Stimulated activated effector memory CD8-positive, alpha-beta T cell treated with anti-CD3 and anti-CD28 coated beads, Interleukin-12 subunit alpha, Interleukin-12 subunit beta, amount 100 ng/mL, for 72 hours (primary cell): ENCODE measurements at regions not wholly inside any gene's neighbourhood (a gene's known extent, or its start where the extent isn't known, plus 50 kb on each side); places are given as distances from the start of the nearest gene placed in this dataset.

Experiments
- ATAC-seq: fragments of 150-1000 bp; cut with Tn5 transposase; 2 replicates; pipeline ENCODE4 v1.10.0; 2021
- DNase-seq, 2 donors: peaks; one replicate each; pipeline ENCODE4 v3.0.0; 2021 to 2022; ENCODE audit warnings: low spot score in 2 of 2
- H3K27ac Mint-ChIP-seq: one replicate; pipeline ENCODE4 v1.8.0; 2022; ENCODE audit warnings: mild to moderate bottlenecking, mixed read lengths
- H3K36me3 Mint-ChIP-seq: one replicate; pipeline ENCODE4 v1.8.0; 2022; ENCODE audit warnings: mild to moderate bottlenecking, mixed read lengths
- H3K4me1 Mint-ChIP-seq: one replicate; pipeline ENCODE4 v1.8.0; 2022; ENCODE audit warnings: mixed read lengths
- H3K4me3 Mint-ChIP-seq: one replicate; pipeline ENCODE4 v1.8.0; 2022; ENCODE audit warnings: mild to moderate bottlenecking, mixed read lengths
- H3K9me3 Mint-ChIP-seq: one replicate; pipeline ENCODE4 v1.8.0; 2022; ENCODE audit warnings: mixed read lengths

DNA sequence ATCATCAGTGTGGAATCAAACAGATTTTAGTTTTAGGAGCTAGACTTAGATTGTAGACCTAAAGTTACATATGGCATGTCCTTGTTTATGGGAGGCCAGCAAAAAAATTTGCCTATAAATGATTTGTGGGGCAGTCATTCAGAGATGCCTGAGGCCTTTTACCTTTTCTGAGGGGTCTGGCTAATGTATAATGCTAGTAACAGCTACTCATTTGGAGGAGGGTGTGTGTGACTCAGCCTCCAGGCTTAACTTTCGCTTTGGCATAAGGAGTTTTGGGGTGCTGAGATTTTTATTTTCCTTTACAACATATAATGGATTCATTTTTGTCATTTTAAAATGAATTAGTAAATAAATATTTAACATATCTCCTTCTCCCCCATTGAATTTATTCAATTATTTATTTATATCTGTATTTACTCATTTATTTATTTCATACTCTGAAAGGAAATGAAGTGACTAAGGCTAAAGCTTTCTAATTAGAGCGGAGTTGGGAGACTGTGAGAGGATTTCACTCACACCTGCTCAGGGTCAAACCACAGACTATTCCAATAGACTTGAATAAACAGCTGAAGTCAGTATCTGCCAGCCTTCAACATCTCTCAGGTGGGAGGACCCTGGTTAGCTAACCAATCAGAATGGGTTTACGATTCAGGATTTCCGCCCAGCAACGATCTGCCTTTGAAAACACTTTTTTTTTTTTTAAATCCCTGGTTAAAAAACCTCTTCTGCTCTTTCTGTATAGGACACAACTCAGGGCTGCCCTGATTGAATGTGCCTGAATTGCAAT lies 487.5 kb upstream of the SGCD start:
- no peaks in the 10 kb centered on the region for H3K9me3 Mint-ChIP-seq
- H3K27ac Mint-ChIP-seq = no peak overlapping the region
- H3K4me3 Mint-ChIP-seq = no peak overlapping the region
- no peaks in the 10 kb centered on the region for H3K4me1 Mint-ChIP-seq
- DNase-seq (no peak), ATAC-seq (peak; percentile 31)
- no peaks in the 10 kb centered on the region for H3K36me3 Mint-ChIP-seq

DNA sequence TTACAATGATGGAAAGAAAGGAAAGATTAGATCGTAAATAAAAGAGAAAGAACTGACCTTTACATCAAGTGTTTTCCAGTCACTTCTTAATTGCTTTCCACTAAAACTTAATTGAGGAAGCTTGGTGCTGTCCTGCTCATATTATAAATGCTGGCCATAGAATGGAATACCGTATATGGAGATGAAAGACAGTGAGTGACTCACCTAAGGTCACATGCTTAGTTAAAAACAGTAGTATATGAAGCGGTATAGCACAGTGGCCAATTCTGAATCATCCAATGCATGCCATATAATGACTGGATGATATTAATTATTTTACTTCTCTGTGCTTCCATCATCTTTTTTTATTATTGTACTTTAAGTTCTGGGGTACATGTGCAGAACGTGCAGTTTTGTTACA lies 482.4 kb upstream of the SGCD start:
- ATAC-seq = no peak
- H3K27ac Mint-ChIP-seq = no peak overlapping the region
- no peaks in the 10 kb centered on the region for H3K36me3 Mint-ChIP-seq
- H3K4me3 Mint-ChIP-seq = no peak overlapping the region
- no peaks in the 10 kb centered on the region for H3K4me1 Mint-ChIP-seq
- DNase-seq = no peak
- no peaks in the 10 kb centered on the region for H3K9me3 Mint-ChIP-seq

DNA sequence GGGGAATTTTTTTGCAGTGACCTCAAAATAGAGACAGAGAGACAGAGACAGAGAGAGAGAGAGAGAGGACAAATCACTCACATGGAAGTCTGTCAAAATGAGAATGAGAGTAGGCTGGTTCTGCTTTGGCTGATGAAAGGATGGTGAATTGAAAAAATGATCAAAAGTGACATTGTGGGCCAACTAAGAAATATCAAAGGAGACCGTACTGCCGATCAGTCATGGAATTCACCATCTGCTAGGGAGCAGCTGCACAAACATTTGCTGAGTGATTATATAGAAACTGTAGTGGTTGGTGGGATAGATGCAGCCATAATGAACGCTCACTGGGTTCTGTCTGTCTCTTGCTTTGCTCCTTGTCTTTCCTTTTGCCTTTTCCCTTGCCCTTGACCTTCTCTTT lies 476.6 kb upstream of the SGCD start:
- H3K36me3 Mint-ChIP-seq = no peaks in the 10 kb centered on the region
- H3K27ac Mint-ChIP-seq = no peak overlapping the region
- ATAC-seq (no peak), DNase-seq (no peak)
- H3K4me1 Mint-ChIP-seq = no peaks in the 10 kb centered on the region
- H3K9me3 Mint-ChIP-seq = no peaks in the 10 kb centered on the region
- no peak overlapping the region for H3K4me3 Mint-ChIP-seq

DNA sequence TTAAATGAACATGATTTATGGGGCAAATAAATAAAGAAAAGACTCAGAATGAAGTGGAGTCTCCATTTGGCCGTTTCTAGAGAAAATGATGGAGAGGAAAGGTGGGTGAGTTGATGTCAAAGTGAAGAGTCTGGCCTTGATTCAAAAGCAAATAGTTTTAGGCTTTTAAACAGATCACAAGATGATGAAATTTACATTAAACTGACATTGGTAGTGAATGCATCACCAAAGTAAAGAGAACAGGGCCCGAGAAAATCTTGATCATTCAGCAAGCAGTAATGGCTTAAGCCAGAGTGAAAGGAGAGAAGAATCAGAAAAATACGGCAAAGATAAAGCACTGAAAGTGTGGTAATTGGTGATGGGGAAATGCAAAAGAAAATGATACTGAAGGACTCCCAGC lies 460.0 kb upstream of the SGCD start:
- Mint-ChIP-seq H3K4me1 (no peaks in the 10 kb centered on the region), H3K4me3 (no peak overlapping the region), H3K9me3 (no peaks in the 10 kb centered on the region), H3K36me3 (no peaks in the 10 kb centered on the region), H3K27ac (no peak overlapping the region)
- DNase-seq = no peak
- ATAC-seq = no peak

DNA sequence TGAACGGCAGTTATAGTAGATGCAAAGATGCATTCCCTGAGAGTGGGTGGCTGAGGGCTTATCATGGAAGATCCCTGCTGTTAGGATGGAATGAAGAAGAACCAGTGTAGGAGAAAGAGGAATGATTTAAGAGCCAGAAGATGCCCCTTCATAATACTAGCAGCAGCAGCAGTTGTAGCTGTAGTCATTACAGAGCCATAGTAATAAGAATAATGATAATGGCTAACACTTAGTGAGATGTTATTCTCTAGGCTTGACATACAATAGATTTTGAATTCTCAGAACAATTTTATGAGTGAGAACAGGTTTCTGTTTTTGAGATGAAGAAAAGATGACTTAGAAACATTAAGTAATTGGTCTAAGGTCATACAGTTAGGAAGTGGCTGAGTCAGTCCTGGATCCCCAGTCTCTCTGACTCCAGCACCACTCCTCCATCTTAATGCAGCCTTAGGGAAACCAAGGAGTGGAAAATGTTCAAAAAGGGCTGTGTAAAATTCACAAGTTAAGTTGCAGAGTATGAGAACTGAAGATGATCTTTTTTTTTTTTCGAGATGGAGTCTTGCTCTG lies 459.4 kb upstream of the SGCD start:
- DNase-seq = no peak
- Mint-ChIP-seq H3K4me1 (no peaks in the 10 kb centered on the region), H3K36me3 (no peaks in the 10 kb centered on the region), H3K4me3 (no peak overlapping the region), H3K27ac (no peak overlapping the region), H3K9me3 (no peaks in the 10 kb centered on the region)
- ATAC-seq = peak; percentile 83

DNA sequence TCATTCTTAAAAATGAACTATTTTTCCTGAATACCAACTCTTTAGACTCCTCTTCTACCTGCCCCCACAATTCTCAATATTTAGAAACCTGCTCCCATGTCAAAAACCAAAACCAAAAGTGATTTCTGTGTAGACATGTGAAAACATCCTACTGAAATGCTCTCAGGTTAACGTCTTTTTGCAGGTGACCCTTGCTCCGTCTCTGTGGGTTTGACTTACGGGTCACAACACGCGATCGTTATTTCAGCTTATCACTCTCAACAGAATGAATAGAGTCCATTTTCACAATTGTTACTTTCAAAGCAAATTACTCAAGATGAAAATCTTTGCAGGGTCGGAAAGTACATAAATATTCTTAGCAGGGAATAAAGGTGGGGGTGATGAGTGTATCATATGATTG lies 456.3 kb upstream of the SGCD start:
- no peak for ATAC-seq
- Mint-ChIP-seq H3K36me3 (no peaks in the 10 kb centered on the region), H3K4me3 (no peak overlapping the region)

DNA sequence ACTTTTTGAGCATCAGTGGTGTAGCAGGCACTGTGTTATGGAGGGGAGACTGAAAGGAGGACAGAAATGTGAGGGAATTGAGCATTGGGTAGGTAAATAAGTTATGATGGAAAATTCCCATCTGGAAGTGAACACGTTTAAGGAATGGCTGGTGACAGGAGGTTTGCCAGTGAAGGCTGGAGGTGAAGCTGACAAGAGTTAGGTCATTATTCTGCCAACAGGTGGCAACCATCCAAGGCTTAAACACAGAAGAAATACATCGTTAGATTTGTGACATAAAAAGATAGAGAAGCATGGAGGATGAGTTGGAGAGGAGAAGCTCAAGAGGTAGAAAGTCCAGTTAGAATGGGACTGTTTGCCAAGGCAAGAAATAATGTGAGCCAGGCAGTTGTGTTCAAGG lies 455.3 kb upstream of the SGCD start:
- H3K4me3 Mint-ChIP-seq = no peak overlapping the region
- H3K36me3 Mint-ChIP-seq = no peaks in the 10 kb centered on the region
- no peaks in the 10 kb centered on the region for H3K9me3 Mint-ChIP-seq
- no peaks in the 10 kb centered on the region for H3K4me1 Mint-ChIP-seq
- H3K27ac Mint-ChIP-seq = no peak overlapping the region
- DNase-seq (no peak), ATAC-seq (no peak)

More for the DNA sequence above, 456.3 kb upstream of the SGCD start:
- no peaks in the 10 kb centered on the region for H3K9me3 Mint-ChIP-seq
- no peak for DNase-seq
- H3K27ac Mint-ChIP-seq = no peak overlapping the region
- no peaks in the 10 kb centered on the region for H3K4me1 Mint-ChIP-seq

DNA sequence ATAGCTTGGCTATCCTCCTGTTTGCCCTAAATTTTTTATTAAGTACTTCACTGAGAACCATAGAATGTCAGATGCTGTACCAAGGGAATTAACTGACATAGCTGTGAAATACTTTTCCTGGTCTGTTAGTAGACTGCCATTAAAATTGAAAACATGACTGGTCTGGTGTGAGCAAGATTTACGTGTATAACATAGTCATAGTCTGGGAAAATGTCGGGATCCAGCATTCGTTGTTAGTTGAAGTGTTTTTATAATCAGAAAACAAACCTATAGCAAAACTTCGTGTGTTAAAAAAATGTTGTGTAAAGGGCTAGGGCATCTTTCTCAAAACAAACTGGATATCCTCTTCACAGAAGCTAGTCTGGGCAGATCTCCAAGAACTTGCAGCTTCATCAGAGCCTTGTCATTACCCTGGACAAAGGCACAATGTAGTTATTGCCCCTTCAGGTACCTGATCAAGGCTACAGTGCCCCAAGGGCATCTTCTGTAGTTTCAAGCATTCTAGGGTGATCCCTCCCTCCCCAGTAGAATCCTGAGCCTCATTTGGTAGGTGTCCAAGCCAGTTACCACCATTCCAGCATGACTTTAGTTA lies 454.2 kb upstream of the SGCD start:
- no peak for ATAC-seq
- no peak overlapping the region for H3K27ac Mint-ChIP-seq

DNA sequence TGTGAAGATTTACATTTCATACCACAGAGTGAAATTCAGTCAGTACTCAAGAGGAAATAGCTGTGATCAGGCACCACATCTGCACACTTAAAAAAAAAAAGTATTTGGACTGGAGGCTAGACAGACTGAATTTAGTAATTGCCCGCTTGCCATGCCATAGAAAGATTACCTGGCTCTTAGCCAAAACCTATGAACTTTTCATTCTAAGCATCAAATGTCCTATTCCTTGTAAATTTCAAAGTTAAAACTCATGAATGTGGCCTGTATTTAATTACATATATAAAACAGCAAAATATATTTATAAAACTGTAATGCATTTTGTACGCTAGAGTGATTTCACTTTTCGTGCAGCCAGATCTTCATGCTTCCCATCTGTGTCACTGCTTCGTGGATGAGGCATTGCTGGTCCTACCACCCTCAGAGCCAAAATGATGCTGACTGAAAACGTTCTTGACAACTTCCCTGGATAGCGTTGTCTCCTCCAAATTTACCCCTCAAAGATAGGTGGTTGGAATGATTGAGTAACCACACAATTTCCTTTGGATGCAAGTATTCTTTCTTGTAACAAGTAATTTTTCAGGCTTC lies 447.9 kb upstream of the SGCD start:
- no peak overlapping the region for H3K27ac Mint-ChIP-seq
- ATAC-seq = no peak
- no peak for DNase-seq
- no peaks in the 10 kb centered on the region for H3K4me1 Mint-ChIP-seq
- no peaks in the 10 kb centered on the region for H3K36me3 Mint-ChIP-seq
- H3K4me3 Mint-ChIP-seq = no peak overlapping the region
- no peaks in the 10 kb centered on the region for H3K9me3 Mint-ChIP-seq

More for the DNA sequence above, 454.2 kb upstream of the SGCD start:
- DNase-seq = no peak
- H3K36me3 Mint-ChIP-seq = no peaks in the 10 kb centered on the region
- no peaks in the 10 kb centered on the region for H3K9me3 Mint-ChIP-seq
- H3K4me3 Mint-ChIP-seq = no peak overlapping the region
- no peaks in the 10 kb centered on the region for H3K4me1 Mint-ChIP-seq

DNA sequence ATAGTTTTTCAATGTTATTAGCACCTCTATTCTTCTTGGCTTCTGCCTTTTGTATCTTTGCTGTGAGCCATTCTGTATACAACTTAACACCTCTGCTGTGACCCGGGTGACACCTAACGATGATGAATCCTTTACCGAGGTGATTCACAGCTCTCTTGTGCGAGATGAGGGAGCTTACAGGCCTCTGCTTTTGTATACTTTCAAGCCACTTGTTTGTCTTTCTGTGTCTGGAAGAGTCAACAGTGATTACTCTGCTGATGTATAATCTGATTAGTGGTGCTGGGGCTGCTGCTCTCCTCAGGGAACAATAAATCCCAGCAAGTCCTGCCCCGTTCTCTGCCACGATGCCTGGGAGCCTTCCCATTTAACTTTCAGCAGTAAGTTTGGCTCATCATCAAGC lies 442.9 kb upstream of the SGCD start:
- H3K36me3 Mint-ChIP-seq = no peaks in the 10 kb centered on the region
- H3K4me1 Mint-ChIP-seq = peaks cover 4% of the 10 kb centered on the region
- no peaks in the 10 kb centered on the region for H3K9me3 Mint-ChIP-seq
- no peak overlapping the region for H3K4me3 Mint-ChIP-seq
- DNase-seq (no peak), ATAC-seq (peak; percentile 85)
- H3K27ac Mint-ChIP-seq = no peak overlapping the region

DNA sequence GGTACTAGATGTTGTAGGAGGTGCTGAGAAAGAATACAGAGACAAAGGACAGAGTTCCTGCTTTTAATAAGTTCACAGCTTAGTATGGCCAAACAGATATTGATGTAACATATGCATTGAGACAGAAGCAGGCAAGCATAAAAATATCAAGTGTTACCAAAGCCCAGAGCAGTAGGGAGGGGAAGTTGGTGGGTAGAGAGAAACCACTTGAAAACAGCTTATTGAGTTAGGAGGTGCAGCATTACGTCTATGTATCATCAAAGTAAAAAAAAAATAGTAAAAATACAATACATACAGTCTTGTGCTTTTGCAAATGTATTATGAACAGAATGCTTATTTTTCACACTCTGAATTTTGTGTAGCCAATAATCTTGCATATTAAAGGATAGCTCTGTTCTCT lies 441.8 kb upstream of the SGCD start:
- ATAC-seq (no peak), DNase-seq (no peak)
- Mint-ChIP-seq H3K4me1 (peaks cover 4% of the 10 kb centered on the region), H3K27ac (no peak overlapping the region), H3K9me3 (no peaks in the 10 kb centered on the region), H3K4me3 (no peak overlapping the region), H3K36me3 (no peaks in the 10 kb centered on the region)

DNA sequence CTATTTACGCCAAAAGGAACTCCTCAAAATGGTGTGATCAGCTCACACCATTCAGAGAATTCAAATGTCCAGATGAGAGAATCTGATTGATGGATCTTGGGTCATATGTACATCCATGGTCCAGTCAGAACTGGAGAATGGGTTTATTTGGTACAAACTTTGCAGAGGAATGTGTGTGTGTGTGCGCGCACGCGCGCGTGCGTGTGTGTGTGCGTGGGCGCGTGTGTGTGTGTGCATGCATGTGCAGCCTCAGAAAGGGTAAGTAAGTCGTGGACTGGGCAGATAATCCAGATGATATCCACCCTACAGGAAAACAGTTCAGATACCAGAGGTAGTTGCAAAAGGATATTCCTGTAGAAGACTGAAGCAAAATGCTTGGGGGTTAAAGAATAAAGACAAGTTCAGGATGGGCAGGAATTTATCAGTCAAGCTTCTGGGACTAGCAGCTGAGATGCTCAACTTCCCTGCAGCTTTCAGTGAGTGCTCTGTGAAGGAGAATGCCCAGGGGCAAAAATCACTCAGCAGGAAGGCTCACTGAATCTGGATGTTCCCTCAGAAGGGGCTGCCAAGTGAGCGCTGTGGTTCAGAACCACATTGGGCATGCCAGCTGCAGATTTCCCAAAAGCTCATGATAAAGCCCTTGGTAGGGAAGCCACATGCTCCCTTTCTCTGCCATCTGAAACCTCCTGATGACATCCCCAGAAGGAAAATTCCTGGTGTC lies 440.5 kb upstream of the SGCD start:
- no peaks in the 10 kb centered on the region for H3K9me3 Mint-ChIP-seq
- DNase-seq (no peak), ATAC-seq (no peak)
- no peak overlapping the region for H3K4me3 Mint-ChIP-seq
- peaks cover 4% of the 10 kb centered on the region for H3K4me1 Mint-ChIP-seq
- no peak overlapping the region for H3K27ac Mint-ChIP-seq
- H3K36me3 Mint-ChIP-seq = no peaks in the 10 kb centered on the region

DNA sequence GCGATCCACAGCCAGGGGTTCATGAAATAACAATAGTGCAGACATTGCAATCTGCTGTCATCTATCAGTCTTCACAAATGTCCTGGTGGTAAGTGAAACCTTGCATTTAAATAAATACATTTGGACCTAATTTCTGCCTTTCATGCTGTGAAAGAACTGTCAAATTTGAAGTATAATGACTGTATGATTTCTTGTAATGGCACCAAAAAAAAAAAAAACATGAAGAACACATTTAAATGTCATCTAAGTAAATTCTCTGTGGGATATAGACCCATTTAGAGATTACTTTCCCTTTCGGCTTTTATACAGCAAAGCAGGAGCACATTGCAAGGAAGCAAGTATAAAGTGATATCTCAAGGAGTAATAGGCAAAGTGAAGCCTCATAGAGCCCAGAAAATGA lies 431.5 kb upstream of the SGCD start:
- Mint-ChIP-seq H3K4me3 (no peak overlapping the region), H3K9me3 (no peaks in the 10 kb centered on the region), H3K27ac (no peak overlapping the region), H3K36me3 (no peaks in the 10 kb centered on the region), H3K4me1 (peaks cover 5% of the 10 kb centered on the region)
- no peak for ATAC-seq
- DNase-seq = no peak

DNA sequence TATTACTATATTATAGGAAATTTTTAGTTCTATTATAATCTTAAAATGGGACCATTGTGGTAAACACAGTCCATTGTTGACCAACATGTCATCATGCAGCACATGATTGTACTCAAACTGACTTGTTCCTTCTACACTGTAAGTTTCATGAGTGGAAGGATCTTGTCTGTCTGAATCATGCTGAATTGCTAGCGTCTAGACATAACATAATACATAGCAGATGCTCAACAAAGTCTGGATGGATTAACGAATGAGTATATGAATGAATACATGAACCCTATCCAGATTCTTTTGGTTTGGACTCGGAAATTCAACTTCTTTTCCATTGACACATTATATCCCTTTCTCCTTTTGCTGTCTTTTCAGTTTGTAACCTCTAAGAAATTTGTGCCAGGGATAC lies 429.2 kb upstream of the SGCD start:
- Mint-ChIP-seq H3K9me3 (no peaks in the 10 kb centered on the region), H3K36me3 (no peaks in the 10 kb centered on the region), H3K4me3 (no peak overlapping the region), H3K4me1 (peaks cover 5% of the 10 kb centered on the region), H3K27ac (no peak overlapping the region)
- DNase-seq (no peak), ATAC-seq (no peak)

DNA sequence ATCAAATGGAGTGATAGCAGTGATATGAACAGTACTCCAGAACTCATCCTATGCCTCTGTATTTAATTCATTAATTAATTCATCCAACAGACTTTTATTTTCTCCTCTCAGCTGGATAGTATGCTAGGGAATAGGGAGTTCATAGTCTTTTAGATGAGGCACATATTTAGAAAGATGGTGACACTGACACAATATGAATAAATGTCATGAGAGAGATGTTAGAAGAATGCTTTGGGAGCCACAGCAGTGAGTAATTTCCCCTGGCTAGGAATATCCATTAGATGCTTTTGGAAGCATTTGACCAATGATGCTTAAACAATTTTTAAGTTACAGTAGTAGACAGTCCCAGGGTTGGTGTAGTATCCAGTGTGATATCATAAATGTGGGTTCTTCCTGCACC lies 428.7 kb upstream of the SGCD start:
- ATAC-seq (no peak), DNase-seq (no peak)
- Mint-ChIP-seq H3K4me3 (no peak overlapping the region), H3K36me3 (no peaks in the 10 kb centered on the region), H3K9me3 (no peaks in the 10 kb centered on the region), H3K4me1 (peaks cover 5% of the 10 kb centered on the region), H3K27ac (no peak overlapping the region)
